ENCODE measurements at regions not wholly inside any gene's neighbourhood (a gene's known extent, or its start where the extent isn't known, plus 50 kb on each side); places are given as distances from the start of the nearest gene placed in this dataset.
"Not testable (repeated sequence)": the region's sequence is repeated elsewhere in the genome, so short reads cannot be mapped to it uniquely, and the experiment has no call there.

DNA sequence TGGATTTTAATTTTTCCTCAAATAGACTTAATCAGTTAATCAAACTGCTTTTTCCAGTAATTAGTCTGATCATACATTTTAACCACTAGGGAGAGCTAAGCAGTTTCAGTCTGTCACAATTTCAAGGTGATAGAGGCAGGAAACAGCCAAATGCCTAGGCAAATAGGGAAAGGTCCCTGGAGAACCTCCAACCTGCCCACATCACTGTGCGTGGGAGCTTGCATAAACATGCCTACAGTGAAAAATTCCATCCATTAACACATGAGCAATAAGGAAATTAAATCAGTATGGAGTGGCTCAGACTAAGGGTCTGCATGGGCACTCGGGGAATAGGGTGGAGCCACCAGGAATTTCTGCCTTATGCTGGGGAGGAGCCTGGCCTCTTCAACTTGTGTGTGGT, 74.6 kb downstream of the AASDHPPT start:
- DNase-seq (ENCODE audit: low read depth, low spot score), result peak; percentile 81

GRCh38 chr11:106152824-106153223, 75.4 kb downstream of the AASDHPPT start:
- peak; percentile 42 for DNase-seq (ENCODE audit: low read depth, low spot score)

- DNase-seq (ENCODE audit: low read depth, low spot score), result peak; percentile 79
Measured at GRCh38 chr11:106156290-106156937, 79.0 kb downstream of the AASDHPPT start.

- DNase-seq (ENCODE audit: low read depth, low spot score), result no peak
Measured at GRCh38 chr11:106158406-106158805, 80.9 kb downstream of the AASDHPPT start.

GRCh38 chr11:106159836-106160235, 82.4 kb downstream of the AASDHPPT start:
- no peak for DNase-seq (ENCODE audit: low read depth, low spot score)

DNA sequence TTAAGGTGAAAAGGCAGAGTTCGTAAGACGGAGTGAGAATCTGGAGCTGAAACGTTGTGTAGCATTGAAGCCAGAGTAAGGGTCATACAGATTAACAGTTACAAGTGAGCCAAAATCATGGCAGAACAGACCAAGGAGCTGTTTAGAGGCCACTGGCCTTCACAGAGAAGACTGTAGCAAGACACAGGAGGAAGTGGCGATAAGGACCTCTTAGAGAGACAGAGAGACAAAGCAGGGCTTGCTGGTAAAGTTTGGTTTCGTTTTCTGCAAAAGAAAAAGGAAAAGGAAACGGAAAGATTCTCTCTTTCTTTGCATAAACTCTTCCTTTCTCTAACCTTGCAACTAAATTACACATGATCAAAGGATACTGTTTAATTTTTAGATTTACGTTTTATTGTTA, 83.0 kb downstream of the AASDHPPT start:
- no peak for DNase-seq (ENCODE audit: low read depth, low spot score)

- no peak for DNase-seq (ENCODE audit: low read depth, low spot score)
Measured at GRCh38 chr11:106161775-106162634, 84.5 kb downstream of the AASDHPPT start.

DNA sequence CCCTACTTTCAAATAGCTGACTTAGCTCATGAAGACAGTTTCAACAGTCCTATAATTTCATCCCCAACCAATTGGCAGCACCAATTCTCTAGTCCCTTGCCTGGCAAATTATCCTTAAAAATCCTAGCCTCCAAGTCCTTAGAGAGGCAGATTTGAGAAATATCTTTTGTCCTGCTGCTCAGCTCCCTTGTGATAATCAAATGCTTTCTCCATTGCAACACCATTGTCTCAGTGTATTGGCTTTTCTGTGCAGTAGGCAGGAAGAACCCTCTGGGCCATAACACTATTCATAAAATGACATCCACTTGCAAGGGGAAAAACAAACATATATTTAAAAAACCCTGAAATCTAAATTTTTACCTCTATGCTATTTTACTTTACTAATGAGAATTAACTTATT, 89.6 kb downstream of the AASDHPPT start:
- no peak for DNase-seq (ENCODE audit: low read depth, low spot score)

DNA sequence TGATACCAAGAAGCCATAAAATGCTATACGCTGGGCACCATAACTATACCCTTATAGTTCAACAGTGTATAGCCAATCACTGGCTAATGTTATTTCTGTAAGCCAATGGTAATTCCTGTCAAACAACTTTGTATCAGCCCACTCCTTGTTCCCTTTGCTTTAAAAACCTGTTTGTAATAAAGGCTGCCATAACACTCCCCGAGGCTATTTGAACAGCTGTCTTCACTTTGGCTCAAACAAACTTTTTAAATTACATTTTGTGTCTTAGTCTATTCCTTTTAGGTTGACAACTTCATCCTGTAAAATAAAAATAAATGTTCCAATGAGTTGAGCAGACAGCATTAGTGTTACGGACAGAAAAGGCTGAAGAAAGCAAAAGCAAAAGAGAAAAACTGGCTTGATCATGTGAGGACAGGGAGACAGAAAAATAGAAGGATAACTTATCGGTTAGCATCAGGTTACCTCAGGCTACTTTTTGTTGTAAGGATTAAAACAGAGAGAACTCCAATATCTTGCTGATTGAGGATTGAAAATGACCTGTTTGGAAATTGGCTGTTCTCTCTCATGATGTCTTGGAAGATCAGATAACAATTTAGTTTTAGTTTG, 95.0 kb downstream of the AASDHPPT start:
- no peak for DNase-seq (ENCODE audit: low read depth, low spot score)

- DNase-seq (ENCODE audit: low read depth, low spot score), result no peak
Measured at GRCh38 chr11:106173291-106173690, 95.8 kb downstream of the AASDHPPT start.

- not testable (repeated sequence) for DNase-seq (ENCODE audit: low read depth, low spot score)
Measured at GRCh38 chr11:106174003-106174402, 96.5 kb downstream of the AASDHPPT start.

DNA sequence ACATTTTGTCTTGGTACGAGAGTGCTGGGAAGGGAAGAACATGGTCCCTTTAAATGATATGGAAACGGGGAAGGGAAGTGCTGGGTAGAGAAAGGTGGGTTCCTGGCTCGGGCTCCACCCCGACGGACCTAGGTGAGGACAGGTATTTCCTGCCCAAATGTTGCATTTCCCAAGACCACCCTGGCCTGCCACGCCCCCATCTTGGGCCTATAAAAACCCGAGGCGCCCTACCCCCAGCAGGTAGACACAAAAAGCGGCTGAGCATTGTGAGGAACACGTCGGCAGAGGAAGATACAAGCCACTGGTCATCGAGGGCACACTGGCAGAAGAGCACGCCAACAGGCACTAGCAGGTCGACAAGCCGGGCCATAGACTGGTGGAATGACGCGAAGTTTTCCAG, 99.4 kb downstream of the AASDHPPT start:
- no peak for DNase-seq (ENCODE audit: low read depth, low spot score)

DNA sequence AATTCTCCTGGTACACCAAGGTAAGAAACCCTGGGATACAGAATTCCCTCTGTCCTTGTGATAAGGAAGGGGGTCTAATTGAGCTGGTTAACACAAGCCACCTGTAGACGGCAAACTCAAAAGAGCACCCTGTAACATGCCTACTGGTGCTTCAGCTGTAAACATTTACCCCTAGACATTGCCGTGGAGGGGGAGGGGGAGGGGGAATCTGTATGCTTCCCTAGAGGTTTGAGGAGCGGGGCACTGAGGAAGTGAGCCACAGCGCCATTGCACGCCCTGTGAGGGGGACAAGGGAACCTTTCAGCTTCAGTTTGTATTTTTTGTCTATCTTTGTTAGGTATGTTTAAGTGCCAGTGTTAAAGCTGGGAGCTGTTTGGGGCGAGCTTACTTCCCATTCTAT, 99.8 kb downstream of the AASDHPPT start:
- no peak for DNase-seq (ENCODE audit: low read depth, low spot score)

- no peak for DNase-seq (ENCODE audit: low read depth, low spot score)
Measured at GRCh38 chr11:106178361-106178760, 100.9 kb downstream of the AASDHPPT start.

- DNase-seq (ENCODE audit: low read depth, low spot score), result no peak
Measured at GRCh38 chr11:106179048-106179447, 101.6 kb downstream of the AASDHPPT start.

DNA sequence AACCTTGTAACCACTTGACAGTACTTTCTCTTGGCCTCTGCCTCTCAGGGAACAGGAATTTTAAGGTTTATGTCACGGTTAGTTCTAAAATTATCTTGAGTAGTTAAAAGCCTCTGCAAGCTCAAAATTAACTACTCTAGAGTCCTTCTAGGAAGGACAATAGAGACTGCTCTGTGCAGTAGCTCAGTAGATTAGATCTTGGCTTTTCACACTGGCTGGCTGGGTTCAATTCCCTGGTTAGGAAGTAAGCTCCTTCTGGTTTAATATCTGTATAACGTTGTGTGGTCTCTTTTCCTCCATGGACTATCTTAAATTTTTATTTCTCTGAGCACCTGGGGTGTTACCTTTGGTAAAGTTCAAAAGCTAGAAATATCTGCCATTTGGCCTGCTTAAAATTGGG, 109.2 kb downstream of the AASDHPPT start:
- no peak for DNase-seq (ENCODE audit: low read depth, low spot score)

- no peak for DNase-seq (ENCODE audit: low read depth, low spot score)
Measured at GRCh38 chr11:106187860-106188456, 110.5 kb downstream of the AASDHPPT start.

DNA sequence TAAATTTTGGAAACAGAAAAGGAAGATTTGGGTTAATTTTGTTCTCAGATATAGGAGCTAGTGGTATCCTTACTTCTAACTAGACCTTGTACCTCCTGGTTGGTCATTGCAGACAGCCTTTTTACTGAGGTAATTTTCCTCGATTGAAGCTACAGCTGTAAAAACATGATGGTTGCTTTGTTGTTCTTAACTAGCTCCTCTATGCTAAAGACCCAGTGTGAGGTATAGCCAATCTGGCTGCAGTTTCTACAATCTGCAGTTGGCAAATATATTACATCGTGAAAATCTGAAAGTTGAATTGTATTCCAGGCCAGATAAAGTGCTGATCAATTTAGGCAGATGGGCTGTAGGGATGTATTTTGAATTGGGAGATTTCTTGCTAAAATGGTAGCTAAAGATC, 116.5 kb downstream of the AASDHPPT start:
- DNase-seq (ENCODE audit: low read depth, low spot score), result no peak

DNA sequence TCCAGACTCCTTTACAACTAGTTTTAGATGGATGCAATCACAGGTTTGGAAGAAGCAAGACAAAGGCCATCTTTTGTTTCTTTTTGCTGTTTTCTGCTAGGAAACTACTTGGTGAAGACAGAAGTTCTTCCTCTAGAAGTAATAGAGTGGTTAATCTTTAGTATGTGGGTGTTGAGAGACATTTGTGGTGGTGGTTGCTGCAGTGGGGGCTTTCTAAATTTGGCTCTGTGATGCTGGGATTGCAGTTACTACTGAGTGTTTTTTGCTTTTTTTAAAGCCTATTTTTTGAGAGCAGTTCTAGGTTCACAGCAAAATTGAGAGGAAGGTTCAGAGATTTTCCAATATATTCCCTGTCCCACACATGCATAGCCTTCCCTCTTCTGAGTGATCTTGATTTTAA, 120.0 kb downstream of the AASDHPPT start:
- DNase-seq (ENCODE audit: low read depth, low spot score), result no peak

DNA sequence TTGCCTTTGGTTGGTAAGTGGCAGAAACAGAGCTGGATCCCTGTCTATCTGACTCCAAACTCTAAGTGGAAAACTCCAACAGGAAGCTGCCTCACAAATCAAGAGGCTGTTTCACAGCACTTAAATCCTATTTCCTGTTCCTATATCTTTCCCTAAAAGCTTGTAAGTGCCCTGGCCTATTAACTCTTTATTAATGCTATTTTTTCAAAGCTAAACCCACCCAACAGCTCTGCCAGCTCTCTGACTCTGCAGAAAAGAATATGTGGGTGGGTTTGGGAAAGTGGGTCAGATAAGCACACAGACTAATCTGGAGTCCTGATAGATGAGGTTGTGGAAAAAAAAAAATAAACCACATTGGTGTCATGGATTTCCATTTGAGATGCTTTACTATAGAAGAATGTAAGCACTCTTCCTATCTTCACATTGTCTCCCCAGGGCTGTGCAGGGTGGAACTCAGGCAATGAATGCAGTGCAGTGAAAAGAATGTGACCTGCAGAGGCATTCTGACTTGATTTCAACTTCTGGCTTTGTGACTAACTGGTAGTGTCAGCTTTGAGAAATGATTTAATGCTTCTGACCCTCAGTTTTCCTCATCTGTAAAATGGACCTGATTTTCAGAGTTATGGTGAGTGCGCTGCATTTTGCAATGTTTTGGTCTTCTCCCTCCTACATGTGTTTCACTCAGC, 125.6 kb downstream of the AASDHPPT start:
- DNase-seq (ENCODE audit: low read depth, low spot score), result no peak

DNA sequence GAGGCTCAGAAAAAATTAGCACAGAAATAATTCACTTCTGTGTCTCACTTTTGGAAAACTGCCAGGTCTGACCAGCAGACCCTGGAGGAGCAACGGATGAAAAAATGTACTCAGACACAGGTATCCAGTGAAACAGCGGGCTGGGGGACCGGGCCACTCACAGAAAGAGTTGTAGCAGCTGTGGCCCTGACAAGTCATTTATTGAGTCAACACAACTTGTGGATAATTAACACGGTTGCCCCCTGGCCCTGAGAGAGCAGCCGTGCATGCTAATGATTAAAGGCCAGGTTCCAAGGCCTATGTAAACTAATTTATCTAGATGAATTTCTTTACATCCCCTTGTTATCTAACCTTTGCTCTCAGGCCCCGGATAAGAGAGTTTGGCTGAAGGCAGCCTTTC, 131.3 kb downstream of the AASDHPPT start:
- no peak for DNase-seq (ENCODE audit: low read depth, low spot score)

DNA sequence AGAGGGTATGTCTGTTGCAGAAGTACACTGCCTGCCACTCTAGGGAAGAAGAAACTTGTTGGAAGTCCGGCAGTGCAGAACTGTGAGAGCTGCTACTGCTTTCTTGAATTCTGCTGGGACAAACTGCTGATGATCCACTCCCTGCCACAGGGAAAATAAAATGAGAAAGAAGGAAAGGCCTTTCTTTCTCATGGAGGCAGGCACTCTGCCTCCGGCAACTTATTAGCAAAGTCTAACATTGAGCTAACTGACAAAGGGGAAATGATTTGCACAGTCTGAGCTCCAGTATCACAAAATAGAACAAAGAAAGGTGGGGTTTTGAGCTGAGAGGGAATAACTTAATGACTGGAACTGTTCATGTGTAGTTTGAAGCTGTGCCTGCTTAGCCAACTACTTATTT, 134.6 kb downstream of the AASDHPPT start:
- DNase-seq (ENCODE audit: low read depth, low spot score), result no peak
